CD4-positive, alpha-beta memory T cell (primary cell): ENCODE measurements at regions not wholly inside any gene's neighbourhood (a gene's known extent, or its start where the extent isn't known, plus 50 kb on each side); places are given as distances from the start of the nearest gene placed in this dataset.
A peak's percentile ranks its signal among the peaks of the same experiment; 100 is the strongest.

Source experiments
- CTCF ChIA-PET: fragments of 350-600 bp; sonication (Branson Sonifier 250); formaldehyde crosslinking; loops from one replicate; lab custom pipeline; 2021; ENCODE audit warnings: inconsistent platforms; ENCODE audit not compliant: partially characterized antibody; lab: Charles Lee
- POLR2A ChIA-PET: fragments of 350-600 bp; sonication (Branson Sonifier 250); formaldehyde crosslinking; loops from one replicate; lab custom pipeline; 2021; ENCODE audit not compliant: partially characterized antibody; lab: Charles Lee
- DNase-seq, 5 donors: peaks; one replicate each; pipeline versions ENCODE4 v3.0.0 to v3.0.0-alpha.2; 2020 to 2022; ENCODE audit warnings: mixed read lengths in 1 of 5
- H3K27ac ChIP-seq: one replicate; pipeline ENCODE4 v1.7.0; 2013; ENCODE audit warnings: low read depth, low read length
- H3K27me3 ChIP-seq: 2 replicates; pipeline ENCODE4 v1.7.0; 2013; ENCODE audit warnings: mild to moderate bottlenecking, low read length, moderate library complexity; ENCODE audit not compliant: insufficient read depth
- H3K36me3 ChIP-seq: 2 replicates; pipeline ENCODE4 v1.7.0; 2013; ENCODE audit warnings: mild to moderate bottlenecking, low read length, moderate library complexity; ENCODE audit not compliant: insufficient read depth
- H3K4me1 ChIP-seq: 2 replicates; pipeline ENCODE4 v1.7.0; 2013; ENCODE audit warnings: mild to moderate bottlenecking, low read length, moderate library complexity; ENCODE audit not compliant: insufficient read depth
- H3K4me3 ChIP-seq, 2 donors: one replicate each; pipeline ENCODE4 v1.7.0; 2013; ENCODE audit warnings: low read length in 2 of 2, mild to moderate bottlenecking in 1 of 2
- H3K9me3 ChIP-seq, 2 donors: one replicate each; pipeline ENCODE4 v1.7.0; 2013; ENCODE audit warnings: low read length in 2 of 2, control low read depth in 1 of 2; ENCODE audit not compliant: control insufficient read depth in 1 of 2
- H3K27ac Mint-ChIP-seq, 7 donors: one replicate each; pipeline ENCODE4 v1.8.0; 2020 to 2021; ENCODE audit warnings: mixed read lengths in 7 of 7, mild to moderate bottlenecking in 6 of 7, inconsistent platforms in 3 of 7, moderate library complexity in 3 of 7
- H3K27me3 Mint-ChIP-seq, 2 donors: one replicate each; pipeline ENCODE4 v1.8.0; 2020 to 2021; ENCODE audit warnings: mixed read lengths in 2 of 2
- H3K36me3 Mint-ChIP-seq, 2 donors: one replicate each; pipeline ENCODE4 v1.8.0; 2020 to 2021; ENCODE audit warnings: mixed read lengths in 2 of 2, inconsistent platforms in 1 of 2, mild to moderate bottlenecking in 1 of 2
- H3K4me1 Mint-ChIP-seq, 4 donors: one replicate each; pipeline ENCODE4 v1.8.0; 2020 to 2021; ENCODE audit warnings: mixed read lengths in 4 of 4, mild to moderate bottlenecking in 1 of 4
- H3K4me3 Mint-ChIP-seq, 8 donors: one replicate each; pipeline ENCODE4 v1.8.0; 2020 to 2021; ENCODE audit warnings: mixed read lengths in 8 of 8, mild to moderate bottlenecking in 7 of 8, moderate library complexity in 6 of 8, inconsistent platforms in 3 of 8
- H3K9me3 Mint-ChIP-seq, 8 donors: one replicate each; pipeline ENCODE4 v1.8.0; 2020 to 2021; ENCODE audit warnings: mixed read lengths in 8 of 8, mild to moderate bottlenecking in 5 of 8, inconsistent platforms in 3 of 8, moderate library complexity in 1 of 8
- intact Hi-C: fragments of 100-400 bp; cut with micrococcal nuclease; formaldehyde crosslinking; loops from one replicate; pipeline ENCODE4 v1.15.1; 2023

GRCh38 chr2:134152045-134153010 is 101.5 kb upstream of the MGAT5 start:
- no peak for DNase-seq
- H3K4me1 ChIP-seq, result peaks cover 26% of the 10 kb centered on the region
- H3K36me3 ChIP-seq, result no peaks in the 10 kb centered on the region
- H3K4me3 Mint-ChIP-seq, result peak overlapping the region in 1 of 8 donors; percentile 66
- ChIA-PET POLR2A (no interaction called here), CTCF (no interaction called here)
- H3K27me3 Mint-ChIP-seq, result no peaks in the 10 kb centered on the region
- no peaks in the 10 kb centered on the region for H3K27me3 ChIP-seq
- peaks cover 42 to 70% (median 53%) of the 10 kb centered on the region in 4 donors for H3K4me1 Mint-ChIP-seq
- intact Hi-C loops, result no loop called here
- no peak overlapping the region for H3K27ac ChIP-seq
- peak overlapping the region in 1 of 7 donors; percentile 36 for H3K27ac Mint-ChIP-seq
- peaks cover 38 to 41% of the 10 kb centered on the region in 2 donors for H3K36me3 Mint-ChIP-seq
- no peaks in the 10 kb centered on the region for H3K9me3 ChIP-seq
- no peak overlapping the region for H3K4me3 ChIP-seq
- no peaks in the 10 kb centered on the region for H3K9me3 Mint-ChIP-seq

- POLR2A ChIA-PET, result no interaction called here
- peaks cover 36 to 70% (median 52%) of the 10 kb centered on the region in 4 donors for H3K4me1 Mint-ChIP-seq
Measured at GRCh38 chr2:134153294-134153880, 100.5 kb upstream of the MGAT5 start.

DNA sequence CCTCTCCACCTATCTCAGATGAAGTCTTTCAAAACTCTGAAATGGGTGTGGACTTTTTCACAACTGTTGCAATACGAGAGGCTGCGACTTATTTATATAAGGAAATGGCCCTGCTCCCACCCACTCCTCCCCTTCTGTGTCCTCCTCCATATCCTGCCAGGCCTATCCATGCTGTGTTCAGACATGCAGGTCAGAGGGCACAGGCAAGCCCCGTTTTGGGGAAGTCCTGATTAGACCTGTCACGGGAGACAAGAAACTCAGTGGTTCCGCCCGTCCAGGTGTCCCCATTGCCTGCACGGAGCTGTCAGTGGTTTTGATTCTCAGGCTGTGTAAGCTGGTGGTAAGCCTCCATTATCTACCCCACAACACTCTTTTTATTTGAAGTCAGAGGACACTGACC is 99.6 kb upstream of the MGAT5 start:
- H3K36me3 Mint-ChIP-seq, result peaks cover 36 to 38% of the 10 kb centered on the region in 2 donors
- H3K27ac Mint-ChIP-seq, result peak overlapping the region in 6 of 7 donors; percentile 20 to 79 (median 54)
- no peak for DNase-seq
- H3K4me3 Mint-ChIP-seq, result no peak overlapping the region
- Histone ChIP-seq H3K27ac (no peak overlapping the region), H3K27me3 (no peaks in the 10 kb centered on the region), H3K36me3 (no peaks in the 10 kb centered on the region), H3K4me1 (peaks cover 23% of the 10 kb centered on the region), H3K4me3 (no peak overlapping the region), H3K9me3 (no peaks in the 10 kb centered on the region)
- no peaks in the 10 kb centered on the region for H3K9me3 Mint-ChIP-seq
- ChIA-PET POLR2A (no interaction called here), CTCF (interaction anchor here (1.5 kb wide), 1 partner anchor 9 kb away, joined by 4 read pairs; no protein-coding TSS in a partner anchor)
- H3K27me3 Mint-ChIP-seq, result no peaks in the 10 kb centered on the region
- H3K4me1 Mint-ChIP-seq, result peaks cover 39 to 73% (median 55%) of the 10 kb centered on the region in 4 donors
- intact Hi-C loops, result no loop called here

More at GRCh38 chr2:134153294-134153880, 100.5 kb upstream of the MGAT5 start:
- Histone ChIP-seq H3K27me3 (no peaks in the 10 kb centered on the region), H3K4me3 (no peak overlapping the region), H3K36me3 (no peaks in the 10 kb centered on the region), H3K27ac (no peak overlapping the region), H3K4me1 (peaks cover 21% of the 10 kb centered on the region), H3K9me3 (no peaks in the 10 kb centered on the region)
- intact Hi-C loops, result no loop called here
- Mint-ChIP-seq H3K27ac (peak overlapping the region in 2 of 7 donors; percentile 31 to 36), H3K9me3 (no peaks in the 10 kb centered on the region), H3K4me3 (no peak overlapping the region), H3K27me3 (no peaks in the 10 kb centered on the region), H3K36me3 (peaks cover 38% of the 10 kb centered on the region in 2 donors)
- DNase-seq, result no peak
- CTCF ChIA-PET, result no interaction called here

GRCh38 chr2:134155134-134155533 is 98.7 kb upstream of the MGAT5 start:
- H3K9me3 Mint-ChIP-seq, result no peaks in the 10 kb centered on the region
- H3K27me3 Mint-ChIP-seq, result no peaks in the 10 kb centered on the region
- no peak for DNase-seq
- Histone ChIP-seq H3K36me3 (no peaks in the 10 kb centered on the region), H3K27ac (no peak overlapping the region), H3K27me3 (no peaks in the 10 kb centered on the region), H3K4me1 (peaks cover 19% of the 10 kb centered on the region), H3K4me3 (no peak overlapping the region), H3K9me3 (no peaks in the 10 kb centered on the region)
- peaks cover 32 to 38% of the 10 kb centered on the region in 2 donors for H3K36me3 Mint-ChIP-seq
- H3K4me3 Mint-ChIP-seq, result no peak overlapping the region
- CTCF ChIA-PET, result interaction anchor here (1.0 to 1.5 kb wide), 2 partner anchors 10 to 26 kb away, joined by 3 to 4 read pairs; no protein-coding TSS in a partner anchor
- intact Hi-C loops, result no loop called here
- H3K4me1 Mint-ChIP-seq, result peaks cover 35 to 72% (median 56%) of the 10 kb centered on the region in 4 donors
- peak overlapping the region in 3 of 7 donors; percentile 20 to 47 (median 25) for H3K27ac Mint-ChIP-seq
- POLR2A ChIA-PET, result interaction anchor here (1.4 kb wide), 2 partner anchors 13 to 14 kb away, joined by 4 read pairs; no protein-coding TSS in a partner anchor

- no peaks in the 10 kb centered on the region for H3K27me3 Mint-ChIP-seq
- ChIA-PET POLR2A (no interaction called here), CTCF (no interaction called here)
- Histone ChIP-seq H3K4me3 (no peak overlapping the region), H3K9me3 (no peaks in the 10 kb centered on the region), H3K27ac (no peak overlapping the region), H3K4me1 (peaks cover 45% of the 10 kb centered on the region), H3K36me3 (no peaks in the 10 kb centered on the region), H3K27me3 (no peaks in the 10 kb centered on the region)
- peak overlapping the region in 4 of 7 donors; percentile 0 to 77 (median 26) for H3K27ac Mint-ChIP-seq
- H3K4me3 Mint-ChIP-seq, result peak overlapping the region in 1 of 8 donors; percentile 18
- H3K4me1 Mint-ChIP-seq, result peaks cover 60 to 97% (median 80%) of the 10 kb centered on the region in 4 donors
- peaks cover 14 to 18% of the 10 kb centered on the region in 2 donors for H3K36me3 Mint-ChIP-seq
- no peak for DNase-seq
- intact Hi-C loops, result no loop called here
- no peaks in the 10 kb centered on the region for H3K9me3 Mint-ChIP-seq
Measured at GRCh38 chr2:134158295-134158694, 95.6 kb upstream of the MGAT5 start.

DNA sequence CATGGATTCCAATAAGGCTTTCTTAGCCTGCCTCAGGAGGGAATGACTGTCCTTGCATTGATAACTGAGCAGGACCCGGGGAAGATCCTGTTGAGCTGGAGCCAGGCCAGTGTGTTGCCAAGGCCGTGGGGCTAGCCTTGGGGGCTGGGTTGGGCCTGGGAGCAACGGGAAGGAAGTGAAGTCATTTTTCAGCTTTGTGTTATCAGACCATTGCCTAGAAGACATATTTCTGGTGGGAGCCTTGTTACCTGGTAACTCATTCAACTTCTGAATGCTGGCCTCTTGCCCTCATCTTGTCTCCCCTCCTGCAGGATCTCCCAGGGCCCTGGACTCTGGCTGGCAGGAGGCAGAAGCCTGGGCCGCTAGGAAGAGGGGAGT is 92.7 kb upstream of the MGAT5 start:
- H3K4me3 ChIP-seq, result no peak overlapping the region
- H3K36me3 ChIP-seq, result no peaks in the 10 kb centered on the region
- no peaks in the 10 kb centered on the region for H3K27me3 ChIP-seq
- Mint-ChIP-seq H3K4me1 (peaks cover 66 to 97% (median 86%) of the 10 kb centered on the region in 4 donors), H3K4me3 (peak overlapping the region in 6 of 8 donors; percentile 14 to 62 (median 38)), H3K27ac (peak overlapping the region; percentile 24 to 86 (median 63)), H3K36me3 (peaks cover 5 to 7% of the 10 kb centered on the region in 2 donors), H3K9me3 (no peaks in the 10 kb centered on the region), H3K27me3 (no peaks in the 10 kb centered on the region)
- H3K4me1 ChIP-seq, result peaks cover 62% of the 10 kb centered on the region
- ChIA-PET CTCF (interaction anchor here (1.9 to 2.2 kb wide), 3 partner anchors 10 to 82 kb away, joined by 4 to 5 read pairs (median 5); no protein-coding TSS in a partner anchor), POLR2A (interaction anchor here (0.9 to 1.4 kb wide), 5 partner anchors 13 to 68 kb away, joined by 3 to 4 read pairs (median 3); no protein-coding TSS in a partner anchor)
- H3K27ac ChIP-seq, result no peak overlapping the region
- intact Hi-C loops, result no loop called here
- H3K9me3 ChIP-seq, result no peaks in the 10 kb centered on the region
- no peak for DNase-seq
